ENCODE measurements at regions not wholly inside any gene's neighbourhood (a gene's known extent, or its start where the extent isn't known, plus 50 kb on each side); places are given as distances from the start of the nearest gene placed in this dataset.

GRCh38 chr5:175317872-175318271 is 126.1 kb downstream of the DRD1 start:
- H4K91ac ChIP-seq (ENCODE audit: low read depth, low read length), result no peak overlapping the region
- H3K9ac ChIP-seq (ENCODE audit: low read length), result no peak overlapping the region
- H3K79me2 ChIP-seq (ENCODE audit: control insufficient read depth, insufficient read depth, low read length, poor library complexity), result no peaks in the 10 kb centered on the region
- H3K27me3 ChIP-seq (ENCODE audit: insufficient read depth, low read length), result no peaks in the 10 kb centered on the region
- no peak overlapping the region for H4K8ac ChIP-seq (ENCODE audit: low read depth, low read length)
- H3K4me3 ChIP-seq (ENCODE audit: low read depth, low read length), result no peak overlapping the region
- H3K27ac ChIP-seq (ENCODE audit: low read depth, low read length), result no peak overlapping the region
- no peak overlapping the region for H3K23ac ChIP-seq (ENCODE audit: low read length)
- H3K14ac ChIP-seq (ENCODE audit: low read length), result no peak overlapping the region
- H3K79me1 ChIP-seq (ENCODE audit: low read length), result no peaks in the 10 kb centered on the region
- H3K4ac ChIP-seq (ENCODE audit: low read depth, low read length), result no peak overlapping the region
- H3K36me3 ChIP-seq (ENCODE audit: control insufficient read depth in 1 of 2, insufficient read depth in 2 of 2, low read length in 2 of 2), result no peaks in the 10 kb centered on the region
- H3K4me1 ChIP-seq (ENCODE audit: control insufficient read depth in 1 of 2, insufficient read depth in 2 of 2, low read length in 2 of 2), result no peaks in the 10 kb centered on the region
- no peaks in the 10 kb centered on the region for H3K9me3 ChIP-seq (ENCODE audit: insufficient read depth, low read depth, low read length)
- no peak overlapping the region for H3K4me2 ChIP-seq (ENCODE audit: low read length)
- no peak overlapping the region for H2BK5ac ChIP-seq (ENCODE audit: low read depth, low read length, poor library complexity)
- no peak overlapping the region for H4K12ac ChIP-seq (ENCODE audit: low read depth, low read length)
- no peak overlapping the region for H3K18ac ChIP-seq (ENCODE audit: low read length)
- no peak overlapping the region for H2BK120ac ChIP-seq (ENCODE audit: insufficient read depth, low read length, poor library complexity)
- H2AK5ac ChIP-seq (ENCODE audit: low read length), result no peak overlapping the region
- H2AFZ ChIP-seq (ENCODE audit: insufficient read depth, low read length, poor library complexity), result no peak overlapping the region
- H2BK12ac ChIP-seq (ENCODE audit: low read length), result no peak overlapping the region
- no peak for DNase-seq

GRCh38 chr5:175309218-175309810 is 134.7 kb downstream of the DRD1 start:
- Histone ChIP-seq H4K91ac (ENCODE audit: low read depth, low read length) (no peak overlapping the region), H3K18ac (ENCODE audit: low read length) (no peak overlapping the region), H4K8ac (ENCODE audit: low read depth, low read length) (no peak overlapping the region), H3K79me1 (ENCODE audit: low read length) (no peaks in the 10 kb centered on the region), H2BK120ac (ENCODE audit: insufficient read depth, low read length, poor library complexity) (no peak overlapping the region), H3K4me3 (ENCODE audit: low read depth, low read length) (no peak overlapping the region), H2AFZ (ENCODE audit: insufficient read depth, low read length, poor library complexity) (no peak overlapping the region), H3K4me2 (ENCODE audit: low read length) (no peak overlapping the region), H2BK12ac (ENCODE audit: low read length) (no peak overlapping the region), H2AK5ac (ENCODE audit: low read length) (no peak overlapping the region), H3K9me3 (ENCODE audit: insufficient read depth, low read depth, low read length) (no peaks in the 10 kb centered on the region), H3K23ac (ENCODE audit: low read length) (no peak overlapping the region), H3K36me3 (ENCODE audit: control insufficient read depth in 1 of 2, insufficient read depth in 2 of 2, low read length in 2 of 2) (no peaks in the 10 kb centered on the region), H2BK5ac (ENCODE audit: low read depth, low read length, poor library complexity) (no peak overlapping the region), H3K9ac (ENCODE audit: low read length) (no peak overlapping the region), H3K27ac (ENCODE audit: low read depth, low read length) (no peak overlapping the region), H3K27me3 (ENCODE audit: insufficient read depth, low read length) (no peaks in the 10 kb centered on the region), H3K79me2 (ENCODE audit: control insufficient read depth, insufficient read depth, low read length, poor library complexity) (no peaks in the 10 kb centered on the region), H3K4me1 (ENCODE audit: control insufficient read depth in 1 of 2, insufficient read depth in 2 of 2, low read length in 2 of 2) (no peaks in the 10 kb centered on the region), H4K12ac (ENCODE audit: low read depth, low read length) (no peak overlapping the region), H3K4ac (ENCODE audit: low read depth, low read length) (no peak overlapping the region), H3K14ac (ENCODE audit: low read length) (no peak overlapping the region)
- WGBS (ENCODE audit: extremely low coverage, insufficient coverage, insufficient read length), result no CpG with 5 or more reads among the region's 2 CpGs
- DNase-seq, result no peak

- Histone ChIP-seq H3K79me2 (ENCODE audit: control insufficient read depth, insufficient read depth, low read length, poor library complexity) (no peaks in the 10 kb centered on the region), H3K4me3 (ENCODE audit: low read depth, low read length) (no peak overlapping the region), H3K36me3 (ENCODE audit: control insufficient read depth in 1 of 2, insufficient read depth in 2 of 2, low read length in 2 of 2) (no peaks in the 10 kb centered on the region), H3K9me3 (ENCODE audit: insufficient read depth, low read depth, low read length) (no peaks in the 10 kb centered on the region), H3K14ac (ENCODE audit: low read length) (no peak overlapping the region), H2BK12ac (ENCODE audit: low read length) (no peak overlapping the region), H4K8ac (ENCODE audit: low read depth, low read length) (no peak overlapping the region), H3K9ac (ENCODE audit: low read length) (no peak overlapping the region), H4K12ac (ENCODE audit: low read depth, low read length) (no peak overlapping the region), H3K4me2 (ENCODE audit: low read length) (no peak overlapping the region), H3K79me1 (ENCODE audit: low read length) (no peaks in the 10 kb centered on the region), H3K18ac (ENCODE audit: low read length) (no peak overlapping the region), H2AK5ac (ENCODE audit: low read length) (no peak overlapping the region), H3K4ac (ENCODE audit: low read depth, low read length) (no peak overlapping the region), H2BK5ac (ENCODE audit: low read depth, low read length, poor library complexity) (no peak overlapping the region), H3K4me1 (ENCODE audit: control insufficient read depth in 1 of 2, insufficient read depth in 2 of 2, low read length in 2 of 2) (no peaks in the 10 kb centered on the region), H3K23ac (ENCODE audit: low read length) (no peak overlapping the region), H3K27me3 (ENCODE audit: insufficient read depth, low read length) (no peaks in the 10 kb centered on the region), H4K91ac (ENCODE audit: low read depth, low read length) (no peak overlapping the region), H3K27ac (ENCODE audit: low read depth, low read length) (no peak overlapping the region), H2BK120ac (ENCODE audit: insufficient read depth, low read length, poor library complexity) (no peak overlapping the region), H2AFZ (ENCODE audit: insufficient read depth, low read length, poor library complexity) (no peak overlapping the region)
- DNase-seq, result no peak
- WGBS (ENCODE audit: extremely low coverage, insufficient coverage, insufficient read length), result no CpG with 5 or more reads among the region's 5 CpGs
Observed at GRCh38 chr5:175308701-175309100, 135.3 kb downstream of the DRD1 start.

GRCh38 chr5:175306381-175306780 is 137.6 kb downstream of the DRD1 start:
- Histone ChIP-seq H4K12ac (ENCODE audit: low read depth, low read length) (no peak overlapping the region), H3K14ac (ENCODE audit: low read length) (no peak overlapping the region), H3K4ac (ENCODE audit: low read depth, low read length) (no peak overlapping the region), H3K23ac (ENCODE audit: low read length) (no peak overlapping the region), H3K36me3 (ENCODE audit: control insufficient read depth in 1 of 2, insufficient read depth in 2 of 2, low read length in 2 of 2) (no peaks in the 10 kb centered on the region), H3K79me2 (ENCODE audit: control insufficient read depth, insufficient read depth, low read length, poor library complexity) (no peaks in the 10 kb centered on the region), H4K91ac (ENCODE audit: low read depth, low read length) (no peak overlapping the region), H3K79me1 (ENCODE audit: low read length) (no peaks in the 10 kb centered on the region), H3K4me3 (ENCODE audit: low read depth, low read length) (no peak overlapping the region), H2AFZ (ENCODE audit: insufficient read depth, low read length, poor library complexity) (no peak overlapping the region), H3K9me3 (ENCODE audit: insufficient read depth, low read depth, low read length) (no peaks in the 10 kb centered on the region), H2BK12ac (ENCODE audit: low read length) (no peak overlapping the region), H3K4me2 (ENCODE audit: low read length) (no peak overlapping the region), H3K4me1 (ENCODE audit: control insufficient read depth in 1 of 2, insufficient read depth in 2 of 2, low read length in 2 of 2) (no peaks in the 10 kb centered on the region), H3K18ac (ENCODE audit: low read length) (no peak overlapping the region), H2BK120ac (ENCODE audit: insufficient read depth, low read length, poor library complexity) (no peak overlapping the region), H3K9ac (ENCODE audit: low read length) (no peak overlapping the region), H2BK5ac (ENCODE audit: low read depth, low read length, poor library complexity) (no peak overlapping the region), H2AK5ac (ENCODE audit: low read length) (no peak overlapping the region), H3K27me3 (ENCODE audit: insufficient read depth, low read length) (no peaks in the 10 kb centered on the region), H4K8ac (ENCODE audit: low read depth, low read length) (no peak overlapping the region), H3K27ac (ENCODE audit: low read depth, low read length) (no peak overlapping the region)
- no CpG with 5 or more reads among the region's 2 CpGs for WGBS (ENCODE audit: extremely low coverage, insufficient coverage, insufficient read length)
- DNase-seq, result no peak
